ENCODE measurements at regions not wholly inside any gene's neighbourhood (a gene's known extent, or its start where the extent isn't known, plus 50 kb on each side); places are given as distances from the start of the nearest gene placed in this dataset.

- no peak for DNase-seq (ENCODE audit: low read depth, low spot score)
Measured at GRCh38 chr12:93243689-93244513, 133.8 kb upstream of the NUDT4 start.

GRCh38 chr12:93244514-93245077, 133.1 kb upstream of the NUDT4 start:
- no peak for DNase-seq (ENCODE audit: low read depth, low spot score)

GRCh38 chr12:93245543-93245942, 132.2 kb upstream of the NUDT4 start:
- DNase-seq (ENCODE audit: low read depth, low spot score) = no peak

GRCh38 chr12:93247313-93247991, 130.3 kb upstream of the NUDT4 start:
- DNase-seq (ENCODE audit: low read depth, low spot score) = no peak

- no peak for DNase-seq (ENCODE audit: low read depth, low spot score)
Measured at GRCh38 chr12:93252221-93252620, 125.5 kb upstream of the NUDT4 start.

- DNase-seq (ENCODE audit: low read depth, low spot score) = no peak
Measured at GRCh38 chr12:93254911-93255310, 122.8 kb upstream of the NUDT4 start.

- no peak for DNase-seq (ENCODE audit: low read depth, low spot score)
Measured at GRCh38 chr12:93256256-93256969, 121.3 kb upstream of the NUDT4 start.

- DNase-seq (ENCODE audit: low read depth, low spot score) = no peak
Measured at GRCh38 chr12:93261505-93262094, 116.1 kb upstream of the NUDT4 start.

- DNase-seq (ENCODE audit: low read depth, low spot score) = no peak
Measured at GRCh38 chr12:93272997-93273396, 104.7 kb upstream of the NUDT4 start.

- DNase-seq (ENCODE audit: low read depth, low spot score) = peak; percentile 80
Measured at GRCh38 chr12:93273834-93274564, 103.7 kb upstream of the NUDT4 start.

- no peak for DNase-seq (ENCODE audit: low read depth, low spot score)
Measured at GRCh38 chr12:93274937-93275336, 102.8 kb upstream of the NUDT4 start.

- no peak for DNase-seq (ENCODE audit: low read depth, low spot score)
Measured at GRCh38 chr12:93275589-93275988, 102.1 kb upstream of the NUDT4 start.

- DNase-seq (ENCODE audit: low read depth, low spot score) = peak; percentile 32
Measured at GRCh38 chr12:93279565-93280412, 97.9 kb upstream of the NUDT4 start.

- DNase-seq (ENCODE audit: low read depth, low spot score) = no peak
Measured at GRCh38 chr12:93287149-93287548, 90.6 kb upstream of the NUDT4 start.

- DNase-seq (ENCODE audit: low read depth, low spot score) = no peak
Measured at GRCh38 chr12:93288626-93289025, 89.1 kb upstream of the NUDT4 start.

- no peak for DNase-seq (ENCODE audit: low read depth, low spot score)
Measured at GRCh38 chr12:93290391-93290790, 87.3 kb upstream of the NUDT4 start.

GRCh38 chr12:93292213-93292612, 85.5 kb upstream of the NUDT4 start:
- no peak for DNase-seq (ENCODE audit: low read depth, low spot score)

- DNase-seq (ENCODE audit: low read depth, low spot score) = peak; percentile 67
Measured at GRCh38 chr12:93292731-93293566, 84.8 kb upstream of the NUDT4 start.

GRCh38 chr12:93297032-93297431, 80.7 kb upstream of the NUDT4 start:
- DNase-seq (ENCODE audit: low read depth, low spot score) = no peak

All from ELF-1 (cell line).